Right ventricle myocardium inferior (tissue), 1 donor: ENCODE measurements at regions not wholly inside any gene's neighbourhood (a gene's known extent, or its start where the extent isn't known, plus 50 kb on each side); places are given as distances from the start of the nearest gene placed in this dataset.
A peak's percentile ranks its signal among the peaks of the same experiment; 100 is the strongest.

ENCODE experiments used
- ATAC-seq: fragments of 200-7000 bp; cut with Tn5 transposase; one replicate; pipeline ENCODE4 v1.9.1; 2020; ENCODE audit warnings: mild to moderate bottlenecking, moderate library complexity
- DNase-seq: peaks from one replicate; pipeline ENCODE4 v3.0.0; 2021; ENCODE audit errors: missing footprints
- intact Hi-C: fragments of 100-400 bp; cut with DNase I; formaldehyde crosslinking; loops from one replicate; pipeline ENCODE4 v1.11.0; 2022
- donor health status: DM: no; HTN: yes; CAD: no; lungs with severe emphysema.

DNA sequence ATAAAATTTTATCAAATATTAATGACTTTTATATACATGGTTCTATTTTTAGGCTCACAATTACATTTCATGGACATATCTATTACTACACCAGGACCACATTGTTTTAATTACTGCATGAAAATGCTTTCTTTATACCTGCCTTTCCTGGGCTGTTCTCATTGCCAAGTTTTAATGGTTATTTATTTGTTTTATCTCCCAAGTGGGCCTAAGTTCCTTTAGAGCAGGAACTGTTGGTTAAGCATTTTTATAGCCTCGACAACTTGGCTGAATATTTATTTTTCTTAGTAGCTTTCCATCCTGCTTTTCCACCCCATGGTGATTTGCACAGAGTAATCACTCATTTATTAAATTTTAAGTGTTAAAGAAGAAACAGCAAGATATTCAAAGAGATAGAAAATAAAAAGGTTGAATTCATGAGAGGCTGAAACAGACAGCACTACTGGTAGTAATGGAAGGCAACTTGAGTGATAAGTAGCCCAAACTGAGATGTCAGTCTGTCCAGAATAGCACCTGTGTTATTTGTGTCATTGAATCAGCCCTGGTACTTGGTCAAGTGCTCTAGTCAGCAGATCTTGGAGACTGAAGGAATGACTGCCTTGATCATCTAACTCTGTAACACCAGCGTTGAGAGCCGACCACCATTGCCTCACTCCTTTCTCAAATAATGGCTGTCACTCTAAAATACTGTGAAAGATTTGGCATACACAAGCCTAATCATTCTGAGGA is 119.1 kb upstream of the EGLN3 start:
- ATAC-seq (no peak), DNase-seq (no peak)
- intact Hi-C loops = no loop called here

DNA sequence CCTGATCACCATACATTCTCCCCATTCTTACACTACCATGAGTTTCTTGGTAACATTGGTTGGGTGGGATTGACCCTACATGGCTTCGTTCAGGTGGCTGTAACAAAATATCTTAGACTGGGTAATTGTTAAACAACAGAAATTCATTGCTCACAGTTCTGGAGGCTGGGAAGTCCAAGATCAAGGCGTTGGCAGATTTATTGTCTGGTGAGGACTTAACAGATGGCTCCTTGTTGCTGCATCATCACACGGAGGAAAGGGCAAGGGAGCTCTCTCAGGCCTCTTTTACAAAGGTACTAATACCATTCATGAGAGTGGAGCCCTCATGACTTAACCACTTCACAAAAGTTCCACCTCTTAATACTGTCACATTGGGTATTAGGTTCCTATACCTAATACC is 116.7 kb upstream of the EGLN3 start:
- ATAC-seq (no peak), DNase-seq (no peak)
- intact Hi-C loops = no loop called here

DNA sequence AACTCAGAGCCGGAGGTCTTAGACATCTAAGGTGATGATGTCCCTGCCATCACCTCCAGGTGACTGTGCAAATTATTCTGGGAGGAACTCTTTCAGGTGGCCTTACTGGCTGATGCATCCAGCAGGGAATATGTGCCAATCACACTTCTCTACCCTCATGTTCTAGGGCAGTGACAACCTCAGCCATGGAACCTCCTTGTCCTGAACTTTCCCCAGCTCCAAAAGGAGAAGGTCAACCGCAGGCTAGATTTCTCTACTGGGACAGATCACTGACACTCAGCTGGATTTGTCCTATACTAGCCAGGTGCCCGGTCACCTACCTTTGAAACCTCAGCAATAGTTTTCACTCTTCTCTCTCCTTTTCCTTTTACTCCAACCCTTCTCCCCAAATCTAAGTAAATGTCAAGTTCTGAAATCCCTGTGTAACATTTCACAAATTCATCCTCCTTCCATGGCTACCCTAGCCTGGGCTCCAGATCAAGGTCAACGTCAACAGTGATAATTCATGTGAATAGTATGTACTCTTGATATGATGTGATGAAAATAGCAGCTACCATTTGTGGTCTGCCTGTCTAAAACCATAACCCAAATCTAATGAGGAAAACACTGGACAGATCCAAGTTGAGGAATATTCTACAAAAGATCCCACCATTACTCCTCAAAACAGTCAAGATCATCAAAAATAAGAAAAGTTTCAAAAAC is 115.0 kb upstream of the EGLN3 start:
- no peak for DNase-seq
- peak; percentile 47 for ATAC-seq
- intact Hi-C loops = no loop called here

DNA sequence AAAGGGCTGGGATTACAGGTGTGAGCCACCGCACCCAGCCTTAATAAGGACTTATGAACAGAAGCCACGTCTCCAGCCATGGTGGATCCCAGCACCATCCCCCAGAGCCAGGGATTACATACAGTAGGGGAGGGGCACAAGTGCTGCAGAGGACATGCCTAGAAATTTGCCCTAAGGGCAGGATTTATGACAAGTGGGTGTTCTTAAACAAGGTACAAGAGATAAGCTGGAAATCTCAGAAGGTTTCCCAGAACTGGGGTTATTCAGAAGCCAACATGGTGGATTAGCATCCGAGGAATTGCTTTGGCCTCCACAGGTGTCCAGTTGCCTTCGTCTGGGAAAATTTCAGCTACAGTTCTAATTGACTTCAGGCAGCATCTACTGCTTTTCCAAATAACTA is 114.4 kb upstream of the EGLN3 start:
- DNase-seq (no peak), ATAC-seq (no peak)
- intact Hi-C loops = no loop called here

DNA sequence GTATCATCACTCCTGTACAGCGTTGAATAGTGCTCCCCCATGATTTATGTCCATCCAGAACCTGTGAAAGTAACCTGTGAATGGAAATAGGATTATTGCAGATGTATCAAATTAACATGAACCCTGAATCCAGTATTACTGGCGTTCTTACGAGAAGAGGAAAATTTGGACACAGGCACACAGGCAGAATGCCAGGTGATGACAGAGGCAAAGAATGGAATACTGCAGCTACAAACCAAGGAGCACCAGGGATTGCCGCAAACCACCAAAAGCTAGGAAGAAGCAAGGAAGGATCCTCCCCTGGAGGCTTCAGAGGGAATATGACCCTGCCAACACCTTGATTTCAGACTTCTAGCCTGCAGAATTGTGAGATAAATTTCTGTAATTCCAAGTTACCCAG is 113.5 kb upstream of the EGLN3 start:
- intact Hi-C loops = no loop called here
- no peak for DNase-seq
- ATAC-seq = peak; percentile 17

DNA sequence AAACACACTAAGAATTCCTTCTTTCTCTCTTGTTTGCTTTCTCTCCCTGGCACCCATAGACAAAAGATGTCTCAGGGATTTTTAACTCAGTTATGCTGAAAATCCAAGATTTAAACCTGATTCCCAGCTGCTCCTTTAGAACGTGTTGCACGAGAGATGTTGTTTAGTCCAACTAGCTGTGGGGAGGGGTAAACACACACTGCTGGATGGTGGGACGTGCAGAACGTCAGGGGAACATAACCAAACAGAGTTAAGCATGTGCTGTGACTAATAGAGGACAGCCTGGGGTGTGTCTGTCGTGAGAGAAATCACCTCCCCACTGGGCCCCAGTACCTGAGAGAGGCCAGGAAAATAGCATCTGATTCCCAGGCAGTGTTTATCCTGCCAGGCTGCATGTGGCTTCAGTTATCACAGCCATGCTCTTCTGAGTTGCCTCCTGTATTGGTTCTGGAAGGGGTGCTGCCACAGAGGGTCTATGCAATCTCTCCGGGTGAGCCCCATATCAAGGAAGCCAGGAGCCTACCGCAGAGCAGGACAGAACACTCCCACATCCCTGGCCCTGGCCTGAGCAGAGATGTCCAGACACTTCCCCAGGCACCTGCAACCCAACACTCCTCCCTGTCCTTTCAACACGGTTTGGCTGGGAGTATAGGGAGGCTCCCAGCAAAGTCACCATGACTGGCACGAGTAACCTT is 112.7 kb upstream of the EGLN3 start:
- intact Hi-C loops = no loop called here
- ATAC-seq (peak; percentile 47), DNase-seq (no peak)

DNA sequence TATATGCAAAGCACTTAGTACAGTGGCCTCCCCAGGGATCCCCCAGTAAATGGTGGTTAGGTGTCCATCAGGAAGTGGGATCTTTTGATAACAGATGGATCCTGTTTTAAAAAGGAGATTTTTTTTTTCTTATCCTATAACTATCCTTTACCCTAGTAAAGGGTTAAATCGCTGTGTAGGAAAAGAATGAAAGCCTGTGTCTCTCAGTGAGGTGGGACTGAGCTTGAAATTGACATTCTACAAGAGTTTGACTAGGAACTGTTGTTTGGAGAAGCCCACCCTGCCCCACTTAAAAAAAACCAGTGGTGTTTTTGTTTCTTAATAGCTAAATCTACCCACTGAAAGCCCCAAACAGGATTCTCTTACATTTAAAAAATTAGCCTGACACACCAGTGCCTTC is 112.2 kb upstream of the EGLN3 start:
- no peak for DNase-seq
- intact Hi-C loops = no loop called here
- ATAC-seq = no peak

DNA sequence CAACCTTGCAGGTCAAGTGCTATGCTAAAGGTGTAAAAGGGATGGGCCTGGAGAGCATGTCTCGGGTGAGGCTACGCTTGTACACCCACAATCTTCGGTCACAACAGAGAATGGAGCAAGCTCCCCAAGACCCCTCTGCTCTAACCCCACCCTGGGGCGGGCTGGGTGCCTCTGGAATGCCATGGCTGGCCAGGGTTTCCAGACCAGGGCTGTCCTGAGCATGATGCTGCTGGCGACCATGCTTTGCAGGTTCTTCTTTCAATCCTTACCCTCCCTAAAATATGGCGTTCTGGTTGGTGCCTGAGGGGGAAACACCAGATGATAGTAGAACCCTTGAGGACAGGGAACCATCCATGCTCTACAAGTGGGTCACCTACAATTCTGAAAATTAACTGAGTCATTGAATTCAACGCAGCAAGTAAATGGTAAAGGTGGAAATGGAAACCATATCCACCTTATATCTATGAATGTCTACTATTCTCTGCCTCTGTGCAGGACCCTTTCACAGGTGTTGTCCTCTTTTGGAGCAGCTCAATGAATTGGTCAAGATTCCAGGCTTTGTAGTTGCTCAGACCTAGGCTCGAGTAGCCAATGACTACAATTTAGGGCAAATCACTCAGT is 111.6 kb upstream of the EGLN3 start:
- DNase-seq (no peak), ATAC-seq (no peak)
- intact Hi-C loops = no loop called here

DNA sequence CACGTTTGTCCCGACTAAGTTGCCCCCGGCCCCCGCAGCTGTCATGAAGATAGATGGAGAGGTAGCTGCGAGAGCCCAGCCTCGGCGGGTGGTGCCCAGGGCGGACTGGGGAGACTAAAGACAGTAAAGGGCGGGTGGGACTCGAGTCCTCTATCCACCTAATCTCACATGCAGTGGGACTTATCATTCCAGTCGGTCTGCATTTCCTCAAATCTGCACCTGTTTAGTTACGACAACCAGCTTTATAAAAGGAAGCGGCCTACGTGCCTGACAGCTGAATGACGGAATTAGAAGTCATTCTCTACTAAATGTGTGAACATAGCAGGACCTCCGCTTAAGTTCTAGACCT is 109.8 kb upstream of the EGLN3 start:
- ATAC-seq = peak; percentile 4
- intact Hi-C loops = loop anchor here (1.0 to 2.0 kb wide), 4 partner anchors 21 to 110 kb away; partner anchors contain the start of gene EGLN3
- no peak for DNase-seq

DNA sequence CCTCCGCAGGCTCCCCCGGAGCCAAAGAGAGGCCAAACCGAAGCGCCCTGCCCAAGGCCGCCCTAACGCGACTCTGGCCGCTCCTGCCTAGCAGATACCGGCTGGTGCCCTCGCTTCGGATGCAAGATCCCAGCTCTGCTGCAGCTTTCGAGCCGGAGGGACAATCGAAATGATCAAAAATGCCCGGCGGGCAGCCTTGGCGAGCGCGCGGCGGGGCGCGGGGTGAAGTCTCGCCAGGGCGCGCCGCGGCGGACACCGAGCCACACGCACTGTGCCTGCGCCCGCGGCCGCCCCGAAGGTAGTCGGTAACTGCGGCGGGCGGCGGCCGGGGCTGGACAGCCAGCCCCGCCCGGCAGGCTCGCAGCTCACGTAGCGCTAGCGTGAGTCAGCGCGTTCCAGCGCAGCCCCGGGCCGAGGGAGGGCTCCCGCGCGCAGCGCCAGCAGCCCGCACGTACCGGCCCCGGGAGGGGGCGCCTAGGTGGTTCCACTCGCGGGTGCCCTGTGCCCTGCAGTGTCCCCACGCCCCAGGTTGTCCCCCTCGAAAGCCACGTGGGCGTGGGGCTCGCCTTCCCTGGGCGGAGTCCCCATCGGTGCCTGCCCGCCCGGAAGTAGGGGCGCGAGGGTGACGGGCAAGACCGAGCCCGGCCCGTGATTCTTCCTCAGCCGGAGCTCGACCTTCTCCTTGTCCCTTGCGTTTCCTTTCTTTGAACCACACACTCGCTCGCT is 109.2 kb upstream of the EGLN3 start:
- intact Hi-C loops = loop anchor here (1.0 to 2.0 kb wide), 5 partner anchors 21 to 169 kb away; partner anchors contain the start of gene EGLN3
- peak; percentile 89 for DNase-seq
- ATAC-seq = peak; percentile 94

DNA sequence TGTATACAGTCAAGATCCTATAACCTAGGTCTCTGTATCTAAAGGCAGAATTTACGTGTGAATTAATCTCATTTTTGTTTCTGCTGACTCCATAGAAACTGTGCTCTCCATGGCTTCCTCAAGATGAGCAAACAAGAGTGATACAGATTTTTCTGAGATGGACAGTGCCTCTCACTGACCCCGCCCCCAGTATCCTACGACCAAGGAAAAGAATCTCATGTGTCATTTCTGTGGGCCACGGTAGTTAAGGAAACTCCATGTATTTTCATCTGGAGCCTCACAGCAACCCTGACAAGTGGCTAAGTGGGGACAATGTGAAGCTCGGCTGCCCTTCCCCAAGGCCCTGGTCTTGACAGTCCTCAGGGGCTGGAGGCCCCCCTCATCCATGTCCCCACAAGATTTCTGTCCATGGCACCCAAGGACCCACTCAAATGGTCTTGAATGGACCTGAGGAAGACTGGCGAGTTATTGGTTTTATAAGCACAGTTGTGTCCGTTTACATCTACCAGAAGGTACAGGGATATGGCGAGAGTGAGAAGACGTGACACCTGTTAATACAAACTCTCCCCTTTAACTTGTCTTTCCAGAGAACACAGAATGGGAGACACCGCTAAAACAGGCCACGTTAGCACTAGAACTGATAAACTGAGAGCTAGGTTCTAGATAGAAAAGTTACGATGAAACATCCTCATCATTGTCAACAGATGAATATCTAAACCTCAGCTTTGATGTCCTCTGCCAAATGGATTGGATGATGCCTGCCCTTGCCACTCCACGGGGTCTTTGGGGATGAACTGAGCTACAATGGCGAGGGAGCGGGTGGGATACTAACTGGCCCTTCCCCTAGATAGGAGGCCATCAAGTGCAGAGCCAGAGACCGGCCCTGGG is 108.4 kb upstream of the EGLN3 start:
- ATAC-seq (no peak), DNase-seq (no peak)
- intact Hi-C loops = loop anchor here (2.0 kb wide), 1 partner anchor 170 kb away; no protein-coding TSS in a partner anchor

DNA sequence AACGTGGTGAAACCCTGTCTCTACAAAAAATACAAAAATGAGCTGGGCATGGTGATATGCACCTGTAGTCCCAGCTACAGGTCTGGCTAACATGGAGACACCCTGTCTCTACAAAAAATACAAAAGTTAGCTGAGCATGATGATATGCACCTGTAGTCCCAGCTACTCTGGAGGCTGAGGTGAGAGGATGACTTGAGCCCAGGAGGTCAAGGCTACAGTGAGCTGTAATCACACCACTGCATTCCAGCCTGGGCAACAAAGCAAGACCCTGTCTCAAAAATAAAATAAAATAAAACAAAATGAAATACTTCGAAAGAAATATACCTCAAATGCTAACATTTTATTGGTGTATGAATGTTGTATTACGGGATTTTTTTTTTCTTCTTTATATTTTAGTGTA is 107.6 kb upstream of the EGLN3 start:
- intact Hi-C loops = loop anchor here (2.0 kb wide), 1 partner anchor 170 kb away; no protein-coding TSS in a partner anchor
- no peak for DNase-seq
- ATAC-seq = no peak

DNA sequence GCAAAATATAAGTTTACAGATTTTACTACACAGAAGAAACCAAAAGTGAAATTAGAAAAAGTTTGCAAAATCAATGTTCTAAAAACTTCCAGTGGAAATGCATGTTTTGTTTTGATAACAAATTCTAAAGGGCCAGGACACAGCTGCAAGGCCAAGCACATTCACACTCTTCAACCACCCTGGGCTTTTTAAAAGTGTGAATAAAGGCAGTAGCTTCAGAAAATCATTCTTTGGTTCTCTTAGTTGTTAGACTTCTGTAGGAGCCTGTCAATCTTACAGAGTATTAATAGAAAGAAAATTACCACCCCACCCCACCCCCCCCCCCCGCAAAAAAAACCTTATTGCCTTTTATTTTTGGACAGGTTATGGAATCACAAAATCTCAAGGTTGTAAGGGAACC is 105.2 kb upstream of the EGLN3 start:
- intact Hi-C loops = no loop called here
- no peak for DNase-seq
- no peak for ATAC-seq

DNA sequence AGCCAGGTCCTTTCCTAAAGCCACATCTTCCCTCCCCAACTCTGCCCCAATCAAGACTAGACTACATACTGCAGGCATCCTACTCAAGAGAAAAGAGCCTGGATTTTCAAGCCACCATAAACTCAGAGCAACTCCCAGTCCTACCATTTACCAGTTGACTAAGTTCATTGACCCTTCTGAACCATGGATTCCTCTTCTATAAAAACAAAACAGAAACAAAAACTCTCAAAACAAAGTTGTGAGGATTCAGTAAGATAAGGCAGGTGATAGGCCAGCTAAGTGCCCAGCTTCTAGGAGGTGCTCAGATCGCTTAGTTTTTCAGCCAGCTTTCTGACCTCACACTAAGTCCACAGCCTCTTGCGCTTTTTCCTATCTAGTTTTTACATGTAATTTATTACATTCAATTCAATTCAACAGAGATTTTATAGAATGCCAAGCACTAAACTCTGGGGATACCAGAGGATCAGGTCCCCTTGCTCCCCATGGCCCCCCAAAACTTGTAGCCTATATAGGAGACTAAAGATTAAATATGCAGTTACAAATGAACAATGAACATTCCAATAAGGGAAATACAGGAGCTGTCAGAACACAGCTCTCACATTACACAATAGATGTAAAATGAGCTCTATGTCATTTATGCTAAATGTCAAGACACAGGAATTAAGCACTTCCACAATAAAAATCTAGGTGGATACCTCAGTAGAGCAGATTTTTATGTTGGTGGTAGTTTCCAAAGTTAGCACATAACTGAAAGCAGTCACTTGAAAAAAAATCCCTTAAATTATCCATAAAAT is 104.5 kb upstream of the EGLN3 start:
- DNase-seq = no peak
- intact Hi-C loops = no loop called here
- no peak for ATAC-seq

DNA sequence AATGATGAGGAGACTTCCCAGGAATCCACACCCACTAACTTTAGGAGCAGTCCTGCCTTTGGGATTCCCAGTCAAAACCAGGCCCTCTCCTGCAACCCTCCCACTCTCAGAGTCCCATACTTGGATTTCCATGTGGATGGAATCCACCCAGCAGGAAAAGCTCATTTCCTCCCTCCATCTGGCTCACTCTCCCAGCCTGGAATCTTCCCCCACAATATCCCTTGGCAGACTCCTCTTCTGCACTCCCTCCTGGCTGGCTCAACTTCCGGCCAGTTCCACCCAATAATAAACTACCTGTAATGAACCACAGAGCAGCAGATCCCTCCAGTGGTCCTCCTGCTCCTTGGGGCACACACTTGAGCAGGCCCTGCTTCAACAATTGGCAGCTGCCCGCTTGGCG is 102.8 kb upstream of the EGLN3 start:
- ATAC-seq = peak; percentile 95

DNA sequence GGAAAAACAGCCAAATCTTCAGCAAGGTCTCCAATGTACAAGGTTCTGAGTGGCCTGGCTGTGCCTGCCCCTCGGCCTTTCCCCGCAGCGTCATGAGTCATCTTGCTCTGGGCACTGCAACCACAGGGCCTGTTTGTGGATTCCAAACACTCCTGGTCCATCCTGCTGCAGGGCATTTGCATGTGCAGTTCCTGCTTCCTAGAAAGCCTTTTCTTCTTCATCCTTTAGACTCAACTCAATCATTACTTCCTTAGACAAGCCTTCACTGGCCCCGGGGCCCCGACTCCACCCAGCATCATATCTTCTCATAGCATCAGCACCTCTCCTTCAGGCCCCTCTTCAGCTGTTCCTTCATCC is 101.8 kb upstream of the EGLN3 start:
- no peak for ATAC-seq
- intact Hi-C loops = no loop called here
- DNase-seq = no peak

More for the DNA sequence above, 102.8 kb upstream of the EGLN3 start:
- intact Hi-C loops = no loop called here
- DNase-seq = peak; percentile 74

DNA sequence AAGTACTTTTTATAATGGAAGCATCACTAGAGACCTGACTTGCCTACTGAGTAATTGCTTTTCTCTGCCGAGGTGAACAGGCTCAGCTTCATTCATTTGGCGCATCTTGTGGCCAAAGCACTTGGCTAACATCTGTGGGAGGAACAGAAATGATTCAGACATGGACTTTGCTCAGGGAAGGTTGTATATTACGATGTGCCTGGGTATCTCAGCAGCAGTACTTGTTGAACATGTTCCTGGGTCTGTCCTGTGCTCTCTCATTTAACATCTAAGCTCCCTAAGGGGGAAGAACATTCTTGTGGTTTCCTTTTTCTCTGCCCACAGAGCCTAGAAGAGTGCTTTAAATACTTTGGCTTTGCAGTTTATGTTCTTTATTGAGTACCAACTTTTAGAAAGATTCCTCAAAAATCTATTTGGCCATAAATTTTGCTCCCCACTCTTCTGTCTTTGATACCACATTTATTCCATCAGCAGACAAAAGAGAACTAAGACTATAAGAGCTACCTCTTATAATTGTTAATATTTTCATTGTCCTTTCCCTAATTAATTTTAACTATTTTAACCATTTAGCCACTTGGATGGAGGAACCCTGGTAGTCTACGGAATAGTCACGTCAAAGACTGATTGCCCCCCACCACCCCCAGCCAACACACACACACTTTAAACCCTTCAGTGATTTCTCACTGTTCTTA is 101.2 kb upstream of the EGLN3 start:
- no peak for DNase-seq
- peak; percentile 41 for ATAC-seq
- intact Hi-C loops = no loop called here
